ENCODE measurements at regions not wholly inside any gene's neighbourhood (a gene's known extent, or its start where the extent isn't known, plus 50 kb on each side); places are given as distances from the start of the nearest gene placed in this dataset.

- ATAC-seq (no peak), DNase-seq (no peak)
- no peaks in the 10 kb centered on the region for H3K27me3 ChIP-seq
- H3K36me3 ChIP-seq (replicated peaks in 1 of 2; ENCODE audit: insufficient read depth in 1 of 2, low read depth in 2 of 2) = no peaks in the 10 kb centered on the region
- intact Hi-C loops (cut with DNase I) = no loop called here
- TF ChIP-seq POLR2A (IDR thresholded peaks at IDR 0.05) = no peak
- TF ChIP-seq CTCF (IDR thresholded peaks at IDR 0.05) = no peak
- no peaks in the 10 kb centered on the region for H3K9me3 ChIP-seq
- no peak overlapping the region for H3K27ac ChIP-seq
- 75 to 80% methylated on average over 27 of the region's 27 CpGs for WGBS, 2 donors
- H3K4me3 ChIP-seq = no peak overlapping the region
- no peaks in the 10 kb centered on the region for H3K4me1 ChIP-seq
These were observed 72.6 kb upstream of the THBS2 start for GRCh38 chr6:169326067-169326799.

- no peaks in the 10 kb centered on the region for H3K9me3 ChIP-seq
- H3K27ac ChIP-seq = no peak overlapping the region
- WGBS, 2 donors = 80 to 91% methylated on average over 6 to 10 of the region's 10 CpGs
- intact Hi-C loops (cut with DNase I) = no loop called here
- TF ChIP-seq CTCF (IDR thresholded peaks at IDR 0.05) (no peak), POLR2A (IDR thresholded peaks at IDR 0.05) (no peak)
- H3K27me3 ChIP-seq = no peaks in the 10 kb centered on the region
- ATAC-seq (no peak), DNase-seq (no peak)
- no peak overlapping the region for H3K4me3 ChIP-seq
- H3K4me1 ChIP-seq = no peaks in the 10 kb centered on the region
- no peaks in the 10 kb centered on the region for H3K36me3 ChIP-seq (replicated peaks in 1 of 2; ENCODE audit: insufficient read depth in 1 of 2, low read depth in 2 of 2)
These were observed 71.2 kb upstream of the THBS2 start for GRCh38 chr6:169324656-169325459.

GRCh38 chr6:169324086-169324485 lies 70.4 kb upstream of the THBS2 start:
- no peaks in the 10 kb centered on the region for H3K27me3 ChIP-seq
- no peaks in the 10 kb centered on the region for H3K9me3 ChIP-seq
- TF ChIP-seq POLR2A (IDR thresholded peaks at IDR 0.05) (no peak), CTCF (IDR thresholded peaks at IDR 0.05) (no peak)
- no peak overlapping the region for H3K4me3 ChIP-seq
- no peaks in the 10 kb centered on the region for H3K36me3 ChIP-seq (replicated peaks in 1 of 2; ENCODE audit: insufficient read depth in 1 of 2, low read depth in 2 of 2)
- no peaks in the 10 kb centered on the region for H3K4me1 ChIP-seq
- H3K27ac ChIP-seq = no peak overlapping the region
- WGBS, 2 donors = 84% methylated on average over 4 of the region's 4 CpGs
- intact Hi-C loops (cut with DNase I) = no loop called here
- DNase-seq (no peak), ATAC-seq (no peak)

GRCh38 chr6:169323221-169323620 lies 69.6 kb upstream of the THBS2 start:
- intact Hi-C loops (cut with DNase I) = no loop called here
- Histone ChIP-seq H3K9me3 (no peaks in the 10 kb centered on the region), H3K4me3 (no peak overlapping the region), H3K4me1 (no peaks in the 10 kb centered on the region), H3K27me3 (no peaks in the 10 kb centered on the region), H3K27ac (no peak overlapping the region), H3K36me3 (replicated peaks in 1 of 2; ENCODE audit: insufficient read depth in 1 of 2, low read depth in 2 of 2) (no peaks in the 10 kb centered on the region)
- DNase-seq (no peak), ATAC-seq (no peak)
- no peak for TF ChIP-seq CTCF (IDR thresholded peaks at IDR 0.05)
- TF ChIP-seq POLR2A (IDR thresholded peaks at IDR 0.05) = no peak
- WGBS, 2 donors = 70 to 83% methylated on average over 5 of the region's 5 CpGs
